Endothelial cell of umbilical vein (primary cell): ENCODE measurements at regions not wholly inside any gene's neighbourhood (a gene's known extent, or its start where the extent isn't known, plus 50 kb on each side); places are given as distances from the start of the nearest gene placed in this dataset.

Source experiments
- EZH2 ChIP-seq: IDR thresholded peaks from 2 replicates; pipeline ENCODE4 v1.6.1; 2012; ENCODE audit warnings: borderline replicate concordance, low read depth, mild to moderate bottlenecking, moderate library complexity, low read length, inconsistent platforms; ENCODE audit not compliant: severe bottlenecking
- GATA2 ChIP-seq: IDR thresholded peaks from 2 replicates; pipeline ENCODE4 v1.7.0; 2011; ENCODE audit warnings: low read depth, mild to moderate bottlenecking, moderate library complexity, mixed read lengths, low read length; ENCODE audit not compliant: insufficient read length, insufficient read depth
- JUN ChIP-seq: IDR thresholded peaks from 2 replicates; pipeline ENCODE4 v1.6.1; 2011; ENCODE audit warnings: borderline replicate concordance, low read depth; ENCODE audit not compliant: insufficient read length, insufficient read depth
- MYC ChIP-seq: IDR thresholded peaks from one replicate; pipeline ENCODE4 v1.6.1; 2011; ENCODE audit warnings: mild to moderate bottlenecking, low read depth, low read length
- POLR2AphosphoS5 ChIP-seq: IDR thresholded peaks from 2 replicates; pipeline ENCODE4 v1.6.1; 2012; ENCODE audit warnings: low read depth, mild to moderate bottlenecking, control low read depth, low read length, moderate library complexity; ENCODE audit not compliant: insufficient read depth
- TF ChIP-seq, protein P1 (sequence below): IDR thresholded peaks from 2 replicates; pipeline ENCODE4 v1.6.1; 2011; ENCODE audit not compliant: insufficient read depth, insufficient read length
- TF ChIP-seq, protein P2 (sequence below), 2 donors: IDR thresholded peaks; 1 replicate in 1 of 2; 2 replicates in 1 of 2; pipeline ENCODE4 v1.5.1; 2011; ENCODE audit warnings: low read length in 2 of 2, mild to moderate bottlenecking in 2 of 2, moderate library complexity in 2 of 2, control low read depth in 1 of 2, inconsistent platforms in 1 of 2, low read depth in 1 of 2; ENCODE audit not compliant: insufficient read depth in 1 of 2; ENCODE audit errors: extremely low read depth in 1 of 2

DNA sequence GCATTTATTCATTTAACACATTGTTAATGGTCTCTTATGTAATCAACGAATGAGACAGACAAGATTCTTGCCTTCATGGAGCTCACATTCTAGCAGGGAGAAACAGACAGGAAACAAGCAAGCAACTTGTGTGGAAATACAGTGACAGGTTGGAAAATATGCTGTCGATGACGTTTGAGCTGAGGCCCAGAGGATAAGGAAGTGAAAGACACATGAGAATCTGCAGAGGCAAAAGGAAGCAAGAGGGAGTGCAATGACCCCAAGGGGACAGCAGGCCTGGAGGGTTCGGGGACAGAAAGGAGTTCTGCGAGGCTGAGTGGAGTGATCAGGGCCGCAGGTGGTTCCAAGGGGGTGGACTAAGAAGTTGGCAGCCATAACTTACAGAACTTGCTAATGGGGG is 60.6 kb upstream of the AKT3 start:
- TF ChIP-seq, protein P1, sequence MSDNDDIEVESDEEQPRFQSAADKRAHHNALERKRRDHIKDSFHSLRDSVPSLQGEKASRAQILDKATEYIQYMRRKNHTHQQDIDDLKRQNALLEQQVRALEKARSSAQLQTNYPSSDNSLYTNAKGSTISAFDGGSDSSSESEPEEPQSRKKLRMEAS, result no peak
- no peak for TF ChIP-seq EZH2
- TF ChIP-seq, protein P2, sequence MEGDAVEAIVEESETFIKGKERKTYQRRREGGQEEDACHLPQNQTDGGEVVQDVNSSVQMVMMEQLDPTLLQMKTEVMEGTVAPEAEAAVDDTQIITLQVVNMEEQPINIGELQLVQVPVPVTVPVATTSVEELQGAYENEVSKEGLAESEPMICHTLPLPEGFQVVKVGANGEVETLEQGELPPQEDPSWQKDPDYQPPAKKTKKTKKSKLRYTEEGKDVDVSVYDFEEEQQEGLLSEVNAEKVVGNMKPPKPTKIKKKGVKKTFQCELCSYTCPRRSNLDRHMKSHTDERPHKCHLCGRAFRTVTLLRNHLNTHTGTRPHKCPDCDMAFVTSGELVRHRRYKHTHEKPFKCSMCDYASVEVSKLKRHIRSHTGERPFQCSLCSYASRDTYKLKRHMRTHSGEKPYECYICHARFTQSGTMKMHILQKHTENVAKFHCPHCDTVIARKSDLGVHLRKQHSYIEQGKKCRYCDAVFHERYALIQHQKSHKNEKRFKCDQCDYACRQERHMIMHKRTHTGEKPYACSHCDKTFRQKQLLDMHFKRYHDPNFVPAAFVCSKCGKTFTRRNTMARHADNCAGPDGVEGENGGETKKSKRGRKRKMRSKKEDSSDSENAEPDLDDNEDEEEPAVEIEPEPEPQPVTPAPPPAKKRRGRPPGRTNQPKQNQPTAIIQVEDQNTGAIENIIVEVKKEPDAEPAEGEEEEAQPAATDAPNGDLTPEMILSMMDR (IDR thresholded peaks at IDR 0.05; ENCODE audit: extremely low read depth in 1 of 2, insufficient read depth in 1 of 2, low read depth in 1 of 2, low read length in 2 of 2), result no peak
- TF ChIP-seq POLR2AphosphoS5, result no peak
- TF ChIP-seq MYC, result no peak
- TF ChIP-seq JUN, result no peak
- TF ChIP-seq GATA2, result no peak
